ENCODE measurements at regions not wholly inside any gene's neighbourhood (a gene's known extent, or its start where the extent isn't known, plus 50 kb on each side); places are given as distances from the start of the nearest gene placed in this dataset.

DNA sequence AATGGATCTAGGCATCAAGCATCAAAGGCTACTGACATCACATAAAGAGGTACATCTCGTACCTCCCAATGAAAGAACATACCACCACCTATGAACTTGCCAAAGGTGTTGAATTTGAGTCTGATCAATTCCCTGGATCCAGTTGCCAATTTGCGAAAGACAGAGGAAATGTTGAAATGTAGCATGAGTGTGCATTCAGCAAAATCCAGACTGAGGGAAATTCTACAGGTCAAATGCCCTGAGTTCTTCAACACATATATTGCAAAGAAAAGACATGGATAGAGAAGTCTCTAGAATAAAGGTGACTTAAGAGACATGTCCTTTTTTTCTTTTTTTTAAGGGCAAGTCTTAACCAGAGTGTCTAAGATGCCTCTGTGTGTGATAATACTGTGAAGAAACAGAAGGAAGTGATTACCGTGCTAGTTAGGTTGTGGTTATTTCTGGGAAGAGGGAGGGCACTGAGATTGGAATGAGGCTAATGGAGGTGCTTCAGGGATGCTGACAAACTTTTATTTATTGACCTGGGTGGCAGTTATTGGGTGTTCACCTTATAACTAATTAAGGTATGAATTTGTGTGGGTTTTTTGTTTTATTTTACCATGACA lies 128.7 kb downstream of the SAMD9 start:
- TF ChIP-seq CTCF (IDR thresholded peaks at IDR 0.05) (no peak), POLR2A (IDR thresholded peaks at IDR 0.05) (no peak)

Measured in stomach (tissue), 4 donors.